Panc1 (cell line): ENCODE measurements at regions not wholly inside any gene's neighbourhood (a gene's known extent, or its start where the extent isn't known, plus 50 kb on each side); places are given as distances from the start of the nearest gene placed in this dataset.
"Not testable (repeated sequence)": the region's sequence is repeated elsewhere in the genome, so short reads cannot be mapped to it uniquely, and the experiment has no call there.

Experiments used
- ATAC-seq: fragments of 200-7000 bp; cut with Tn5 transposase; 2 replicates; pipeline ENCODE4 v1.9.1; 2020; ENCODE audit warnings: mild to moderate bottlenecking, moderate library complexity
- BruUV-seq: library from RNA; stranded (reverse); fragments of 400-500 nt; replicated peaks from 2 replicates; lab custom pipeline; 2021; lab: Mats Ljungman, UMichigan
- CTCF ChIA-PET: fragments of 300-600 bp; sonication (Branson Sonifier 250); formaldehyde crosslinking; loops from one replicate; lab custom pipeline; 2022; ENCODE audit warnings: antibody characterized with exemption; lab: Charles Lee
- POLR2A ChIA-PET: fragments of 300-600 bp; sonication (Branson Sonifier 250); formaldehyde crosslinking; loops from one replicate; lab custom pipeline; 2022; ENCODE audit warnings: antibody characterized with exemption; lab: Charles Lee
- DNase-seq: peaks from one replicate; pipeline ENCODE4 v3.0.0-alpha.2; 2010; ENCODE audit warnings: low read depth, low spot score
- H3K27ac ChIP-seq: 2 replicates; pipeline ENCODE4 v1.5.1; 2011; ENCODE audit warnings: mild to moderate bottlenecking, low read length, inconsistent platforms
- H3K27me3 ChIP-seq: fragments of 200-500 bp; sonication (Bioruptor generic); 2 replicates; pipeline ENCODE4 v1.6.0; 2014; ENCODE audit warnings: low read length, inconsistent platforms; ENCODE audit not compliant: control insufficient read depth, insufficient read depth
- H3K36me3 ChIP-seq: fragments of 200-500 bp; sonication (Bioruptor generic); 2 replicates; pipeline ENCODE4 v1.5.1; 2014; ENCODE audit warnings: inconsistent platforms, mild to moderate bottlenecking, low read length, moderate library complexity; ENCODE audit not compliant: control insufficient read depth, insufficient read depth
- H3K4me1 ChIP-seq: 2 replicates; pipeline ENCODE4 v1.5.1; 2011; ENCODE audit warnings: inconsistent platforms, mild to moderate bottlenecking, low read length, moderate library complexity; ENCODE audit not compliant: control insufficient read depth, insufficient read depth
- H3K4me3 ChIP-seq, 2 experiments: 2 replicates each; pipeline ENCODE4 v1.5.1; 2011 to 2012; ENCODE audit warnings: low read depth in 2 of 2, low read length in 2 of 2, mild to moderate bottlenecking in 2 of 2, inconsistent platforms in 1 of 2, moderate library complexity in 1 of 2
- H3K9me3 ChIP-seq: fragments of 200-500 bp; sonication (Bioruptor generic); 2 replicates; pipeline ENCODE4 v1.5.1; 2014; ENCODE audit warnings: low read depth, mild to moderate bottlenecking, inconsistent platforms, low read length, moderate library complexity; ENCODE audit not compliant: control insufficient read depth, insufficient read depth
- POLR2AphosphoS5 ChIP-seq: IDR thresholded peaks from 2 replicates; pipeline ENCODE4 v1.6.1; 2012; ENCODE audit warnings: mild to moderate bottlenecking, low read depth, low read length, moderate library complexity
- SIN3A ChIP-seq: IDR thresholded peaks from 2 replicates; pipeline ENCODE4 v1.6.1; 2012; ENCODE audit warnings: low read depth, mild to moderate bottlenecking, low read length, moderate library complexity, borderline replicate concordance; ENCODE audit not compliant: insufficient read depth
- TCF7L2 ChIP-seq: IDR thresholded peaks from 2 replicates; pipeline ENCODE4 v1.6.1; 2011; ENCODE audit warnings: mild to moderate bottlenecking, low read depth, low read length, inconsistent platforms
- in situ Hi-C: cut with HindIII; loops from 2 replicates; pipeline ENCODE4 v1.10.0; 2016; ENCODE audit warnings: low sequenced_read_pairs, low pct_unique_long_range_greater_than_20kb
- intact Hi-C: fragments of 100-400 bp; cut with micrococcal nuclease; formaldehyde crosslinking; loops from one replicate; pipeline ENCODE4 v1.10.0; 2022; ENCODE audit not compliant: unreplicated experiment
- TF ChIP-seq, protein P1 (sequence below): fragments of 450-650 bp; IDR thresholded peaks from 2 replicates; pipeline ENCODE4 v1.5.1; 2017; ENCODE audit warnings: mild to moderate bottlenecking
- TF ChIP-seq, protein P2 (sequence below), 2 experiments: IDR thresholded peaks; 2 replicates each; pipeline ENCODE4 v1.6.1; 2011 to 2012; ENCODE audit warnings: low read depth in 2 of 2, control low read depth in 1 of 2, low read length in 1 of 2, mild to moderate bottlenecking in 1 of 2, moderate library complexity in 1 of 2; ENCODE audit not compliant: insufficient read depth in 1 of 2

DNA sequence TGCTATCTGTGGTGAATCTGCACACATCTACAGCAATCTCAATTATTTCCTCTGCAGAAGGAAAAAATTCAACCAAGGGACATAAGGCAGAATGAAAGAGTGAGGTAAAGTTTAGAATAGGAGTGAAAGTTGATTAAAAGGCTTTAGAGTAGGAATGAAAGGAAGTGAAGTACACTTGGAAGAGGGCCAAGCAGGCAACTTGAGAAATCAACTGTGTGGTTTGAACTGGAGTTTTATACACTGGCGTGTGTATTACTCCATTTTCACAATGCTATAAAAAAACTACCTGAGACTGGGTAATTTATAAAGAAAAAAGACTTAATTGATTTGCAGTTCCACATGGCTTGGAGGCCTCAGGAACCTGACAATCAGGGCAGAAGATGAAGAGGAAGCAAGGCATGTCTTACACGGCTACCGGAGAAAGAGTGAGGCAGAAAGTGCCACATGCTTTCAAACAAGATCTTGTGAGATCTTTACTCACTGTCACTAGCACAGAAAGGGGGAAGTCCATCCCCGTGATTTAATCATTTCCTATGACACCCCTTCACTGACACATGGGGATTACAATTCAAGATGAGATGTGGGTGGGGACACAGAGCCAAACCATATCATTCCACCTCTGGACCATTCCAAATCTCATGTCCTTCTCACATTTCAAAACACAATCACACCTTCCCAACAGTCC is 234.8 kb downstream of the IL15 start:
- CTCF ChIA-PET, result no interaction called here
- intact Hi-C loops (no loop called here), in situ Hi-C loops (no loop called here)
- TF ChIP-seq, protein P1, sequence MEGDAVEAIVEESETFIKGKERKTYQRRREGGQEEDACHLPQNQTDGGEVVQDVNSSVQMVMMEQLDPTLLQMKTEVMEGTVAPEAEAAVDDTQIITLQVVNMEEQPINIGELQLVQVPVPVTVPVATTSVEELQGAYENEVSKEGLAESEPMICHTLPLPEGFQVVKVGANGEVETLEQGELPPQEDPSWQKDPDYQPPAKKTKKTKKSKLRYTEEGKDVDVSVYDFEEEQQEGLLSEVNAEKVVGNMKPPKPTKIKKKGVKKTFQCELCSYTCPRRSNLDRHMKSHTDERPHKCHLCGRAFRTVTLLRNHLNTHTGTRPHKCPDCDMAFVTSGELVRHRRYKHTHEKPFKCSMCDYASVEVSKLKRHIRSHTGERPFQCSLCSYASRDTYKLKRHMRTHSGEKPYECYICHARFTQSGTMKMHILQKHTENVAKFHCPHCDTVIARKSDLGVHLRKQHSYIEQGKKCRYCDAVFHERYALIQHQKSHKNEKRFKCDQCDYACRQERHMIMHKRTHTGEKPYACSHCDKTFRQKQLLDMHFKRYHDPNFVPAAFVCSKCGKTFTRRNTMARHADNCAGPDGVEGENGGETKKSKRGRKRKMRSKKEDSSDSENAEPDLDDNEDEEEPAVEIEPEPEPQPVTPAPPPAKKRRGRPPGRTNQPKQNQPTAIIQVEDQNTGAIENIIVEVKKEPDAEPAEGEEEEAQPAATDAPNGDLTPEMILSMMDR, result no peak
- TF ChIP-seq POLR2AphosphoS5, result no peak
- Histone ChIP-seq H3K9me3 (no peaks in the 10 kb centered on the region), H3K27ac (no peak overlapping the region), H3K36me3 (no peaks in the 10 kb centered on the region), H3K4me3 (no peak overlapping the region), H3K4me1 (no peaks in the 10 kb centered on the region), H3K27me3 (no peaks in the 10 kb centered on the region)
- ATAC-seq, result no peak
- POLR2A ChIA-PET, result no interaction called here
- DNase-seq, result no peak
- no TSS peak for BruUV-seq

DNA sequence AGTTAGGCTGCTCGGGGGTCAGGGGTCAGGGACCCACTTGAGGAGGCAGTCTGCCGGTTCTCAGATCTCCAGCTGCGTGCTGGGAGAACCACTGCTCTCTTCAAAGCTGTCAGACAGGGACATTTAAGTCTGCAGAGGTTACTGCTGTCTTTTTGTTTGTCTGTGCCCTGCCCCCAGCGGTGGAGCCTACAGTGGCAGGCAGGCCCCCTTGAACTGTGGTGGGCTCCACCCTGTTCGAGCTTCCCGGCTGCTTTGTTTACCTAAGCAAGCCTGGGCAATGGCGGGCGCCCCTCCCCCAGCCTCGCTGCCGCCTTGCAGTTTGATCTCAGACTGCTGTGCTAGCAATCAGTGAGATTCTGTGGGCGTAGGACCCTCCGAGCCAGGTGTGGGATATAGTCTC is 246.3 kb downstream of the IL15 start:
- BruUV-seq, ATAC-seq, H3K4me3 ChIP-seq, CTCF ChIA-PET, H3K9me3 ChIP-seq, H3K36me3 ChIP-seq, intact Hi-C loops, H3K27me3 ChIP-seq, H3K27ac ChIP-seq, DNase-seq, in situ Hi-C loops, POLR2A ChIA-PET, H3K4me1 ChIP-seq: not testable (repeated sequence)

DNA sequence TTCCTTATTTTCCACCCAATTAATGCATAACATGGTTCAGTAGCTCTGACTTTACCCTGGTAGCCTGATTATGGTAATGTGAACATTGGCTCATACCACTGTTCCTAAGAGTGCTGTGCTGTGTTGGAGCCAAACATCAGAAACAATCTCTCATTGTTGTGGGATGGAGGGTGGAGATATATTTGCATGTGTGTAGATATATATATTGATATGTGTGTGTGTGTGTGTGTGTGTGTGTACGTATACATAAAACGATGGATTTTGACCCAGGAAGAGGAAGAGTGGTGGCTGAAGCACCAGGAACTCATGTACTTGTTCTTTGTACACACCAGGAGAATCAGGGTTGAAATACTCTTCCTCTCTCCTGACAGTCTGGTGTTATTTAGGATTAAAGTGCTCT is 247.7 kb downstream of the IL15 start:
- Histone ChIP-seq H3K4me1 (no peaks in the 10 kb centered on the region), H3K36me3 (no peaks in the 10 kb centered on the region), H3K9me3 (no peaks in the 10 kb centered on the region), H3K4me3 (no peak overlapping the region), H3K27ac (no peak overlapping the region), H3K27me3 (no peaks in the 10 kb centered on the region)
- ChIA-PET CTCF (no interaction called here), POLR2A (no interaction called here)
- in situ Hi-C loops (no loop called here), intact Hi-C loops (no loop called here)
- BruUV-seq, result no TSS peak
- TF ChIP-seq POLR2AphosphoS5 (no peak), SIN3A (no peak), TCF7L2 (no peak)
- TF ChIP-seq, protein P1, result no peak
- TF ChIP-seq, protein P2, sequence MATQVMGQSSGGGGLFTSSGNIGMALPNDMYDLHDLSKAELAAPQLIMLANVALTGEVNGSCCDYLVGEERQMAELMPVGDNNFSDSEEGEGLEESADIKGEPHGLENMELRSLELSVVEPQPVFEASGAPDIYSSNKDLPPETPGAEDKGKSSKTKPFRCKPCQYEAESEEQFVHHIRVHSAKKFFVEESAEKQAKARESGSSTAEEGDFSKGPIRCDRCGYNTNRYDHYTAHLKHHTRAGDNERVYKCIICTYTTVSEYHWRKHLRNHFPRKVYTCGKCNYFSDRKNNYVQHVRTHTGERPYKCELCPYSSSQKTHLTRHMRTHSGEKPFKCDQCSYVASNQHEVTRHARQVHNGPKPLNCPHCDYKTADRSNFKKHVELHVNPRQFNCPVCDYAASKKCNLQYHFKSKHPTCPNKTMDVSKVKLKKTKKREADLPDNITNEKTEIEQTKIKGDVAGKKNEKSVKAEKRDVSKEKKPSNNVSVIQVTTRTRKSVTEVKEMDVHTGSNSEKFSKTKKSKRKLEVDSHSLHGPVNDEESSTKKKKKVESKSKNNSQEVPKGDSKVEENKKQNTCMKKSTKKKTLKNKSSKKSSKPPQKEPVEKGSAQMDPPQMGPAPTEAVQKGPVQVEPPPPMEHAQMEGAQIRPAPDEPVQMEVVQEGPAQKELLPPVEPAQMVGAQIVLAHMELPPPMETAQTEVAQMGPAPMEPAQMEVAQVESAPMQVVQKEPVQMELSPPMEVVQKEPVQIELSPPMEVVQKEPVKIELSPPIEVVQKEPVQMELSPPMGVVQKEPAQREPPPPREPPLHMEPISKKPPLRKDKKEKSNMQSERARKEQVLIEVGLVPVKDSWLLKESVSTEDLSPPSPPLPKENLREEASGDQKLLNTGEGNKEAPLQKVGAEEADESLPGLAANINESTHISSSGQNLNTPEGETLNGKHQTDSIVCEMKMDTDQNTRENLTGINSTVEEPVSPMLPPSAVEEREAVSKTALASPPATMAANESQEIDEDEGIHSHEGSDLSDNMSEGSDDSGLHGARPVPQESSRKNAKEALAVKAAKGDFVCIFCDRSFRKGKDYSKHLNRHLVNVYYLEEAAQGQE (IDR thresholded peaks at IDR 0.05; ENCODE audit: insufficient read depth in 1 of 2, low read depth in 2 of 2, low read length in 1 of 2), result no peak
- no peak for DNase-seq
- no peak for ATAC-seq
